Gastrocnemius medialis (tissue), 4 donors: ENCODE measurements at regions not wholly inside any gene's neighbourhood (a gene's known extent, or its start where the extent isn't known, plus 50 kb on each side); places are given as distances from the start of the nearest gene placed in this dataset.

Source experiments
- ATAC-seq, 2 donors: fragments of 150-250 bp; one replicate each; pipeline ENCODE4 v1.9.1; 2016
- DNase-seq, 2 donors: peaks; one replicate each; pipeline ENCODE4 v3.0.0-alpha.2; 2019
- H3K27ac ChIP-seq, 4 donors: fragments of 200-600 bp; sonication (generic); 1 replicate in 1 of 4; 2 replicates in 3 of 4; pipeline ENCODE4 v1.5.1; 2016 to 2018; ENCODE audit warnings: mild to moderate bottlenecking in 2 of 4, moderate library complexity in 1 of 4
- H3K27me3 ChIP-seq, 3 donors: fragments of 200-600 bp; sonication (generic) in 2 of 3; 1 replicate in 1 of 3; 2 replicates in 2 of 3; pipeline versions ENCODE4 v1.5.1 to v1.6.0; 2016 to 2019; ENCODE audit warnings: mild to moderate bottlenecking in 1 of 3, moderate library complexity in 1 of 3
- H3K36me3 ChIP-seq, 2 donors: fragments of 200-600 bp; sonication (generic) in 1 of 2; one replicate each; pipeline ENCODE4 v1.5.1; 2017 to 2018
- H3K4me1 ChIP-seq, 2 donors: fragments of 200-600 bp; sonication (generic) in 1 of 2; one replicate each; pipeline ENCODE4 v1.5.1; 2016 to 2017; ENCODE audit warnings: mild to moderate bottlenecking in 2 of 2
- H3K4me3 ChIP-seq, 4 donors: fragments of 200-600 bp; sonication (generic) in 3 of 4; 1 replicate in 1 of 4; 2 replicates in 3 of 4; pipeline ENCODE4 v1.5.1; 2016 to 2019; ENCODE audit warnings: mild to moderate bottlenecking in 2 of 4
- H3K9me3 ChIP-seq, 3 donors: fragments of 200-600 bp; sonication (generic) in 2 of 3; 1 replicate in 1 of 3; 2 replicates in 2 of 3; pipeline ENCODE4 v1.5.1; 2016 to 2019
- POLR2A ChIP-seq, 2 donors: fragments of 450-650 bp; IDR thresholded peaks; one replicate each; pipeline ENCODE4 v1.6.1; 2017; ENCODE audit warnings: antibody characterized with exemption in 2 of 2, mild to moderate bottlenecking in 2 of 2, moderate library complexity in 2 of 2
- in situ Hi-C, 4 donors: fragments of 200-750 bp; cut with MboI; loops; one replicate each; pipeline versions ENCODE4 v1.15.0 to v1.8.0; 2017; ENCODE audit warnings: low sequenced_read_pairs in 4 of 4
- intact Hi-C: fragments of 100-400 bp; cut with DNase I; formaldehyde crosslinking; loops from one replicate; pipeline ENCODE4 v1.15.1; 2023; ENCODE audit warnings: low total_unique reads
- TF ChIP-seq, protein P1 (sequence below), 5 experiments: fragments of 450-650 bp in 3 of 5; fragments of 200-600 bp in 2 of 5; sonication (generic) in 2 of 5; IDR thresholded peaks in 4 of 5; conservative IDR thresholded peaks in 1 of 5; 1 replicate in 4 of 5; 2 replicates in 1 of 5; pipeline ENCODE4 v1.5.1; 2016 to 2019; ENCODE audit warnings: antibody characterized with exemption in 5 of 5, mild to moderate bottlenecking in 3 of 5, moderate library complexity in 3 of 5

DNA sequence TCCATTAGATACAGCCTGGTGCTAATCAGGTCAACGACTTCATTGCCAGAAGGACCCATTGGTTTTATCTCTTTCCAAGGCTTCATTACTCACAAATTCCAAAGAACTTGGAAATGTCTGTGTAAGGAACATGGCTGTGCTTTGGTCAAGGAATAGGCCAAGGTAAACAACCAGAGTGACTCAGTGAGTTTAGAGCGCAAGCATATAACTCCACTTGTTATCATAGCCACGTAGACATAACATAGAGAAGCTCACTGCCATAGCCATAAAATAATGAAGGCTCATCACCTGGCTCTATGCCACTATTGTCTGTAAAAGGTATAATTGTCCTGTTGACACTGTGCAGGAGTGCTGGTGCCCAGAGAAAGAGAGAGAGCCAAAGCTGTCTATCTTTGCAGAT, 139.3 kb upstream of the PLCXD3 start:
- ATAC-seq (no peak), DNase-seq (no peak)
- Histone ChIP-seq H3K27ac (peak overlapping the region in 3 of 4 donors; percentile 18 to 72 (median 40)), H3K4me1 (peaks cover 5 to 16% of the 10 kb centered on the region in 2 donors), H3K4me3 (no peak overlapping the region), H3K9me3 (peaks cover 0 to 4% (median 0%) of the 10 kb centered on the region in 3 donors), H3K27me3 (no peaks in the 10 kb centered on the region), H3K36me3 (no peaks in the 10 kb centered on the region)
- TF ChIP-seq, protein P1, sequence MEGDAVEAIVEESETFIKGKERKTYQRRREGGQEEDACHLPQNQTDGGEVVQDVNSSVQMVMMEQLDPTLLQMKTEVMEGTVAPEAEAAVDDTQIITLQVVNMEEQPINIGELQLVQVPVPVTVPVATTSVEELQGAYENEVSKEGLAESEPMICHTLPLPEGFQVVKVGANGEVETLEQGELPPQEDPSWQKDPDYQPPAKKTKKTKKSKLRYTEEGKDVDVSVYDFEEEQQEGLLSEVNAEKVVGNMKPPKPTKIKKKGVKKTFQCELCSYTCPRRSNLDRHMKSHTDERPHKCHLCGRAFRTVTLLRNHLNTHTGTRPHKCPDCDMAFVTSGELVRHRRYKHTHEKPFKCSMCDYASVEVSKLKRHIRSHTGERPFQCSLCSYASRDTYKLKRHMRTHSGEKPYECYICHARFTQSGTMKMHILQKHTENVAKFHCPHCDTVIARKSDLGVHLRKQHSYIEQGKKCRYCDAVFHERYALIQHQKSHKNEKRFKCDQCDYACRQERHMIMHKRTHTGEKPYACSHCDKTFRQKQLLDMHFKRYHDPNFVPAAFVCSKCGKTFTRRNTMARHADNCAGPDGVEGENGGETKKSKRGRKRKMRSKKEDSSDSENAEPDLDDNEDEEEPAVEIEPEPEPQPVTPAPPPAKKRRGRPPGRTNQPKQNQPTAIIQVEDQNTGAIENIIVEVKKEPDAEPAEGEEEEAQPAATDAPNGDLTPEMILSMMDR (IDR thresholded peaks at IDR 0.05 in 4 of 5, conservative IDR thresholded peaks at IDR 0.05 in 1 of 5): no peak
- TF ChIP-seq POLR2A (IDR thresholded peaks at IDR 0.05): no peak
- intact Hi-C loops (loop anchor here (2.0 kb wide), 1 partner anchor 185 kb away; no protein-coding TSS in a partner anchor), in situ Hi-C loops (no loop called here)

DNA sequence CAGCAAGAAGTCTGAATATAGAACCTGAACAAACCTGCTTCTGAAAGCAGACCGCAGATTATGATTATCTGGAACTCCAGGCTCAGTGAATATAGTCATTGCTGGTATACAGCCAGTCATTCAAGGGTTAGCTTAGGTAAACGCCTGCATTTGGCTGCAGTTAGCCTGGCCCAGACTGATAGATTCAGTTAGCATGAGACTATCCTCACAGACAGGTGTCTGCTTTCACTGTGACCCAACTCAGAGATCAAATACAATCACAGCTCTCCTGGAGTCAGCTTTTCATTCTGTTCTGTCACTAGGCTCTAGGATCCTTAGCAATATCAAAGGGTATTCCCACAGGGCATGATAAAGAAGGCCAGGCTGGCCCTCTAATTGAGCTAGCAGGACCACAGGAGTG, 138.6 kb upstream of the PLCXD3 start:
- peak; percentile 92 to 96 for ATAC-seq
- in situ Hi-C loops: no loop called here

GRCh38 chr5:41641621-41642020, 131.2 kb upstream of the PLCXD3 start:
- no peak for TF ChIP-seq POLR2A (IDR thresholded peaks at IDR 0.05)
- TF ChIP-seq, protein P1 (IDR thresholded peaks at IDR 0.05 in 4 of 5, conservative IDR thresholded peaks at IDR 0.05 in 1 of 5): no peak
- Histone ChIP-seq H3K9me3 (no peaks in the 10 kb centered on the region), H3K36me3 (no peaks in the 10 kb centered on the region), H3K4me3 (no peak overlapping the region), H3K27me3 (no peaks in the 10 kb centered on the region), H3K4me1 (no peaks in the 10 kb centered on the region), H3K27ac (no peak overlapping the region)
- ATAC-seq (no peak), DNase-seq (no peak)
- intact Hi-C loops (no loop called here), in situ Hi-C loops (no loop called here)

More for the DNA sequence above, 138.6 kb upstream of the PLCXD3 start:
- H3K4me1 ChIP-seq: peaks cover 5 to 16% of the 10 kb centered on the region in 2 donors
- no peak for TF ChIP-seq POLR2A (IDR thresholded peaks at IDR 0.05)
- TF ChIP-seq, protein P1 (IDR thresholded peaks at IDR 0.05 in 4 of 5, conservative IDR thresholded peaks at IDR 0.05 in 1 of 5): no peak
- H3K27ac ChIP-seq: peak overlapping the region in 3 of 4 donors; percentile 18 to 72 (median 40)
- intact Hi-C loops: loop anchor here (2.0 kb wide), 1 partner anchor 186 kb away; no protein-coding TSS in a partner anchor
- no peak overlapping the region for H3K4me3 ChIP-seq
- no peaks in the 10 kb centered on the region for H3K9me3 ChIP-seq
- H3K27me3 ChIP-seq: no peaks in the 10 kb centered on the region
- no peaks in the 10 kb centered on the region for H3K36me3 ChIP-seq
- DNase-seq: peak; percentile 24 to 31

DNA sequence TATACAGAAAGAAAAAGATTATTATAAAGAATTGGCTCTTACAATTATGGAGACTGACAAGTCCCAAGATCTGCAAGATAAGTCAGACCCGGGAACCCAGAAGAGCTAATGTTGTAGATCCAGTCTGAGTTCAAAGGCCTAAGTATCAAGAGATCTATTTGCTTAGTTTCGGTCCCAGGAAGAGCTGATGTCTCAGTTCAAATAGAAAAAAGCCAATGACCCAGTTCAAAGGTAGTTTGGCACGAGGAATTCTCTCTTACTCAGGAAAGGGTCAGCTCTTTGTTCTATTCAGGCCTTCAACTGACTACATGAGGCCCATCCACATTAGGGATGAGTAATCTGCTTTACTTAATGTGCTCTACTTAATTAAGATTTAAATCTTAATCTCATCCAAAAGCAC, 128.3 kb upstream of the PLCXD3 start:
- ATAC-seq: no peak
- no peak for DNase-seq
- Histone ChIP-seq H3K4me1 (no peaks in the 10 kb centered on the region), H3K36me3 (no peaks in the 10 kb centered on the region), H3K27ac (no peak overlapping the region), H3K9me3 (no peaks in the 10 kb centered on the region), H3K27me3 (no peaks in the 10 kb centered on the region), H3K4me3 (no peak overlapping the region)
- intact Hi-C loops (no loop called here), in situ Hi-C loops (no loop called here)
- TF ChIP-seq POLR2A (IDR thresholded peaks at IDR 0.05): no peak
- TF ChIP-seq, protein P1 (IDR thresholded peaks at IDR 0.05 in 4 of 5, conservative IDR thresholded peaks at IDR 0.05 in 1 of 5): no peak

GRCh38 chr5:41637869-41638268, 127.5 kb upstream of the PLCXD3 start:
- in situ Hi-C loops (no loop called here), intact Hi-C loops (no loop called here)
- DNase-seq: no peak
- no peaks in the 10 kb centered on the region for H3K36me3 ChIP-seq
- TF ChIP-seq POLR2A (IDR thresholded peaks at IDR 0.05): no peak
- TF ChIP-seq, protein P1 (IDR thresholded peaks at IDR 0.05 in 4 of 5, conservative IDR thresholded peaks at IDR 0.05 in 1 of 5): no peak
- H3K27ac ChIP-seq: no peak overlapping the region
- no peak overlapping the region for H3K4me3 ChIP-seq
- no peak for ATAC-seq
- H3K9me3 ChIP-seq: no peaks in the 10 kb centered on the region
- H3K27me3 ChIP-seq: no peaks in the 10 kb centered on the region
- H3K4me1 ChIP-seq: no peaks in the 10 kb centered on the region
